PC-3 (cell line): ENCODE measurements at regions not wholly inside any gene's neighbourhood (a gene's known extent, or its start where the extent isn't known, plus 50 kb on each side); places are given as distances from the start of the nearest gene placed in this dataset.

Experiments
- ATAC-seq: fragments of 200-7000 bp; cut with Tn5 transposase; 2 replicates; pipeline ENCODE4 v1.9.1; 2020; ENCODE audit warnings: mild to moderate bottlenecking, moderate library complexity
- BruUV-seq: library from RNA; stranded (reverse); fragments of 400-500 nt; replicated peaks from 2 replicates; lab custom pipeline; 2021; lab: Mats Ljungman, UMichigan
- CTCF ChIA-PET: fragments of 300-600 bp; sonication (Branson Sonifier 250); formaldehyde crosslinking; loops from one replicate; lab custom pipeline; 2022; ENCODE audit warnings: antibody characterized with exemption; lab: Charles Lee
- POLR2A ChIA-PET: fragments of 300-600 bp; sonication (Branson Sonifier 250); formaldehyde crosslinking; loops from one replicate; lab custom pipeline; 2022; ENCODE audit warnings: antibody characterized with exemption; ENCODE audit not compliant: unreplicated experiment; lab: Charles Lee
- DNase-seq: peaks from one replicate; pipeline ENCODE4 v3.0.0-alpha.2; 2015
- H2AFZ ChIP-seq: fragments of 300-600 bp; sonication (generic); 2 replicates; pipeline ENCODE4 v1.6.0; 2016; ENCODE audit warnings: antibody characterized with exemption, low read length
- H3F3A ChIP-seq: fragments of 300-600 bp; sonication (generic); one replicate; pipeline ENCODE4 v1.6.0; 2017; ENCODE audit warnings: antibody characterized with exemption, low read length, control low read depth, mild to moderate bottlenecking; ENCODE audit not compliant: unreplicated experiment
- H3K27ac ChIP-seq: fragments of 300-600 bp; sonication (generic); 2 replicates; pipeline ENCODE4 v1.5.1; 2016; ENCODE audit warnings: mild to moderate bottlenecking, low read length
- H3K27me3 ChIP-seq: fragments of 300-600 bp; sonication (generic); 2 replicates; pipeline ENCODE4 v1.6.1; 2016; ENCODE audit warnings: low read length, mixed read lengths
- H3K36me3 ChIP-seq: fragments of 300-600 bp; sonication (generic); 2 replicates; pipeline ENCODE4 v1.6.1; 2016; ENCODE audit warnings: low read depth, mixed run types, low read length, mixed read lengths
- H3K4me1 ChIP-seq: fragments of 300-600 bp; sonication (generic); 2 replicates; pipeline ENCODE4 v1.5.1; 2016; ENCODE audit warnings: low read length; ENCODE audit not compliant: insufficient read depth
- H3K4me2 ChIP-seq: fragments of 300-600 bp; sonication (generic); 2 replicates; pipeline ENCODE4 v1.6.0; 2016; ENCODE audit warnings: low read length
- H3K4me3 ChIP-seq: fragments of 300-600 bp; sonication (generic); 2 replicates; pipeline ENCODE4 v1.5.1; 2016; ENCODE audit warnings: mild to moderate bottlenecking, low read length, mixed read lengths
- H3K79me2 ChIP-seq: fragments of 300-600 bp; sonication (generic); 2 replicates; pipeline ENCODE4 v1.6.1; 2017; ENCODE audit warnings: low read length, mixed read lengths
- H3K9ac ChIP-seq: fragments of 300-600 bp; sonication (generic); 2 replicates; pipeline ENCODE4 v1.6.0; 2016; ENCODE audit warnings: mild to moderate bottlenecking, low read length
- H3K9me2 ChIP-seq: fragments of 300-600 bp; sonication (generic); replicated peaks from 2 replicates; pipeline ENCODE4 v1.6.1; 2016; ENCODE audit warnings: mixed run types, low read length, mixed read lengths
- H3K9me3 ChIP-seq: fragments of 300-600 bp; sonication (generic); 2 replicates; pipeline ENCODE4 v1.6.1; 2016; ENCODE audit warnings: low read length, mixed read lengths
- H4K20me1 ChIP-seq: fragments of 300-600 bp; sonication (generic); 2 replicates; pipeline ENCODE4 v1.6.1; 2016; ENCODE audit warnings: low read length, mixed read lengths
- EZH2 ChIP-seq: fragments of 300-600 bp; sonication (generic); IDR thresholded peaks from one replicate; pipeline ENCODE4 v1.6.1; 2017; ENCODE audit warnings: antibody characterized with exemption, mild to moderate bottlenecking, low read length; ENCODE audit not compliant: unreplicated experiment
- EZH2phosphoT487 ChIP-seq: fragments of 300-600 bp; sonication (generic); IDR thresholded peaks from 2 replicates; pipeline ENCODE4 v1.6.1; 2018; ENCODE audit warnings: mild to moderate bottlenecking, antibody characterized with exemption, low read length, borderline replicate concordance
- intact Hi-C: fragments of 100-400 bp; cut with micrococcal nuclease; formaldehyde crosslinking; loops from 2 replicates; pipeline ENCODE4 v1.9.0; 2023
- TF ChIP-seq, protein P1 (sequence below): fragments of 300-600 bp; sonication (generic); conservative IDR thresholded peaks from 2 replicates; pipeline ENCODE4 v1.5.1; 2017; ENCODE audit warnings: antibody characterized with exemption, low read depth, mild to moderate bottlenecking, low read length

- Histone ChIP-seq H3K36me3 (no peaks in the 10 kb centered on the region), H3K9me2 (no peaks in the 10 kb centered on the region), H4K20me1 (no peaks in the 10 kb centered on the region), H2AFZ (no peak overlapping the region), H3K4me2 (no peak overlapping the region), H3K9me3 (no peaks in the 10 kb centered on the region), H3K27me3 (peaks cover 65% of the 10 kb centered on the region), H3F3A (no peaks in the 10 kb centered on the region), H3K9ac (no peak overlapping the region), H3K4me3 (no peak overlapping the region), H3K4me1 (no peaks in the 10 kb centered on the region), H3K27ac (no peak overlapping the region), H3K79me2 (no peaks in the 10 kb centered on the region)
- intact Hi-C loops, result no loop called here
- TF ChIP-seq EZH2phosphoT487, result no peak
- TF ChIP-seq, protein P1, sequence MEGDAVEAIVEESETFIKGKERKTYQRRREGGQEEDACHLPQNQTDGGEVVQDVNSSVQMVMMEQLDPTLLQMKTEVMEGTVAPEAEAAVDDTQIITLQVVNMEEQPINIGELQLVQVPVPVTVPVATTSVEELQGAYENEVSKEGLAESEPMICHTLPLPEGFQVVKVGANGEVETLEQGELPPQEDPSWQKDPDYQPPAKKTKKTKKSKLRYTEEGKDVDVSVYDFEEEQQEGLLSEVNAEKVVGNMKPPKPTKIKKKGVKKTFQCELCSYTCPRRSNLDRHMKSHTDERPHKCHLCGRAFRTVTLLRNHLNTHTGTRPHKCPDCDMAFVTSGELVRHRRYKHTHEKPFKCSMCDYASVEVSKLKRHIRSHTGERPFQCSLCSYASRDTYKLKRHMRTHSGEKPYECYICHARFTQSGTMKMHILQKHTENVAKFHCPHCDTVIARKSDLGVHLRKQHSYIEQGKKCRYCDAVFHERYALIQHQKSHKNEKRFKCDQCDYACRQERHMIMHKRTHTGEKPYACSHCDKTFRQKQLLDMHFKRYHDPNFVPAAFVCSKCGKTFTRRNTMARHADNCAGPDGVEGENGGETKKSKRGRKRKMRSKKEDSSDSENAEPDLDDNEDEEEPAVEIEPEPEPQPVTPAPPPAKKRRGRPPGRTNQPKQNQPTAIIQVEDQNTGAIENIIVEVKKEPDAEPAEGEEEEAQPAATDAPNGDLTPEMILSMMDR, result no peak
- CTCF ChIA-PET, result no interaction called here
- no peak for ATAC-seq
- BruUV-seq, result no TSS peak
- no peak for DNase-seq
- POLR2A ChIA-PET, result no interaction called here
Observed at GRCh38 chr11:120022617-120023016, 115.3 kb downstream of the TRIM29 start.

- no peak overlapping the region for H3K4me2 ChIP-seq
- H2AFZ ChIP-seq, result no peak overlapping the region
- no peaks in the 10 kb centered on the region for H3K9me3 ChIP-seq
- CTCF ChIA-PET, result no interaction called here
- POLR2A ChIA-PET, result no interaction called here
- H3K9me2 ChIP-seq, result no peaks in the 10 kb centered on the region
- H3K27ac ChIP-seq, result no peak overlapping the region
- no peaks in the 10 kb centered on the region for H4K20me1 ChIP-seq
- H3K9ac ChIP-seq, result no peak overlapping the region
- BruUV-seq, result no TSS peak
- H3K79me2 ChIP-seq, result no peaks in the 10 kb centered on the region
- H3K4me1 ChIP-seq, result no peaks in the 10 kb centered on the region
- H3K4me3 ChIP-seq, result no peak overlapping the region
- no peak for DNase-seq
- ATAC-seq, result no peak
- intact Hi-C loops, result no loop called here
- H3K27me3 ChIP-seq, result peaks cover 65% of the 10 kb centered on the region
- H3F3A ChIP-seq, result no peaks in the 10 kb centered on the region
- TF ChIP-seq, protein P1, result no peak
- TF ChIP-seq EZH2, result no peak
- no peaks in the 10 kb centered on the region for H3K36me3 ChIP-seq
Observed at GRCh38 chr11:120021978-120022377, 115.9 kb downstream of the TRIM29 start.

GRCh38 chr11:120021391-120021953, 116.4 kb downstream of the TRIM29 start:
- Histone ChIP-seq H4K20me1 (no peaks in the 10 kb centered on the region), H3K27ac (no peak overlapping the region), H3K27me3 (peaks cover 67% of the 10 kb centered on the region), H3F3A (no peaks in the 10 kb centered on the region), H3K9ac (no peak overlapping the region), H3K4me2 (no peak overlapping the region), H2AFZ (no peak overlapping the region), H3K79me2 (no peaks in the 10 kb centered on the region), H3K4me1 (no peaks in the 10 kb centered on the region), H3K9me2 (no peaks in the 10 kb centered on the region), H3K4me3 (no peak overlapping the region), H3K36me3 (no peaks in the 10 kb centered on the region), H3K9me3 (no peaks in the 10 kb centered on the region)
- ChIA-PET POLR2A (no interaction called here), CTCF (no interaction called here)
- BruUV-seq, result no TSS peak
- ATAC-seq, result no peak
- intact Hi-C loops, result no loop called here
- DNase-seq, result no peak
- TF ChIP-seq, protein P1, result no peak
- TF ChIP-seq EZH2phosphoT487 (no peak), EZH2 (no peak)
